GM23338 (cell line): ENCODE measurements at regions not wholly inside any gene's neighbourhood (a gene's known extent, or its start where the extent isn't known, plus 50 kb on each side); places are given as distances from the start of the nearest gene placed in this dataset.

ENCODE experiments used
- ATAC-seq: fragments of 200-7000 bp; cut with Tn5 transposase; 3 replicates; pipeline ENCODE4 v1.9.1; 2020
- DNase-seq: peaks from one replicate; pipeline ENCODE4 v3.0.0-alpha.2; 2015; ENCODE audit warnings: low spot score
- H2AFZ ChIP-seq: fragments of 200-600 bp; sonication (generic); 2 replicates; pipeline ENCODE4 v1.8.0; 2016; ENCODE audit warnings: antibody characterized with exemption, mild to moderate bottlenecking, moderate library complexity
- H3F3A ChIP-seq: fragments of 200-600 bp; sonication (generic); replicated peaks from 2 replicates; pipeline ENCODE4 v1.8.0; 2017; ENCODE audit warnings: antibody characterized with exemption, mixed run types, low read depth
- H3K27ac ChIP-seq: fragments of 200-600 bp; sonication (generic); 2 replicates; pipeline ENCODE4 v1.6.1; 2016; ENCODE audit warnings: low read depth
- H3K27me3 ChIP-seq: fragments of 200-600 bp; sonication (generic); 2 replicates; pipeline ENCODE4 v1.8.0; 2016; ENCODE audit warnings: mild to moderate bottlenecking, mixed run types, moderate library complexity; ENCODE audit not compliant: insufficient read depth
- H3K36me3 ChIP-seq: fragments of 200-600 bp; sonication (generic); 2 replicates; pipeline ENCODE4 v1.8.0; 2016; ENCODE audit warnings: mild to moderate bottlenecking; ENCODE audit not compliant: insufficient read depth
- H3K4me1 ChIP-seq: fragments of 200-600 bp; sonication (generic); 2 replicates; pipeline ENCODE4 v1.8.0; 2016; ENCODE audit warnings: mild to moderate bottlenecking, moderate library complexity; ENCODE audit not compliant: insufficient read depth
- H3K4me2 ChIP-seq: fragments of 200-600 bp; sonication (generic); 2 replicates; pipeline ENCODE4 v1.7.1; 2017; ENCODE audit warnings: mixed run types
- H3K4me3 ChIP-seq: fragments of 200-600 bp; sonication (generic); 2 replicates; pipeline ENCODE4 v1.6.1; 2016; ENCODE audit warnings: mixed run types
- H3K79me2 ChIP-seq: fragments of 200-600 bp; sonication (generic); replicated peaks from 2 replicates; pipeline ENCODE4 v1.8.0; 2017; ENCODE audit warnings: mild to moderate bottlenecking; ENCODE audit not compliant: insufficient read depth
- H3K9me2 ChIP-seq: fragments of 200-600 bp; sonication (generic); 2 replicates; pipeline ENCODE4 v1.8.0; 2017; ENCODE audit not compliant: insufficient read depth
- H4K20me1 ChIP-seq: fragments of 200-600 bp; sonication (generic); replicated peaks from 2 replicates; pipeline ENCODE4 v1.8.0; 2017; ENCODE audit warnings: mild to moderate bottlenecking; ENCODE audit not compliant: insufficient read depth
- H3K27ac Mint-ChIP-seq: 2 replicates; pipeline ENCODE4 v1.8.0; 2020; ENCODE audit warnings: inconsistent platforms, mild to moderate bottlenecking, moderate library complexity, mixed read lengths
- H3K27me3 Mint-ChIP-seq: 3 replicates; pipeline ENCODE4 v1.8.0; 2022; ENCODE audit warnings: low read depth, mild to moderate bottlenecking, moderate library complexity, mixed read lengths, inconsistent platforms; ENCODE audit not compliant: insufficient read depth, poor library complexity
- H3K36me3 Mint-ChIP-seq: 3 replicates; pipeline ENCODE4 v1.8.0; 2021; ENCODE audit warnings: low read depth, mild to moderate bottlenecking, inconsistent platforms, moderate library complexity, mixed read lengths
- H3K4me1 Mint-ChIP-seq: 3 replicates; pipeline ENCODE4 v1.8.0; 2020; ENCODE audit warnings: mild to moderate bottlenecking, inconsistent platforms, mixed read lengths
- H3K4me3 Mint-ChIP-seq: 3 replicates; pipeline ENCODE4 v1.8.0; 2021; ENCODE audit warnings: moderate library complexity, mild to moderate bottlenecking, inconsistent platforms, mixed read lengths
- H3K9me3 Mint-ChIP-seq: 3 replicates; pipeline ENCODE4 v1.8.0; 2020; ENCODE audit warnings: moderate library complexity, mild to moderate bottlenecking, inconsistent platforms, mixed read lengths
- CREB1 ChIP-seq: fragments of 250-450 bp; sonication (Bioruptor Pico); IDR thresholded peaks from 2 replicates; pipeline ENCODE4 v1.5.0; 2020; ENCODE audit warnings: low read depth, mild to moderate bottlenecking, moderate library complexity
- CTCF ChIP-seq, 2 experiments: fragments of 200-600 bp in 1 of 2; sonication (generic) in 1 of 2; conservative IDR thresholded peaks; 2 replicates each; pipeline versions ENCODE4 v1.5.1 to v1.6.1; 2016 to 2017; ENCODE audit warnings: antibody characterized with exemption in 2 of 2, low read depth in 2 of 2, mild to moderate bottlenecking in 2 of 2, moderate library complexity in 1 of 2
- EZH2 ChIP-seq: fragments of 200-600 bp; sonication (generic); IDR thresholded peaks from one replicate; pipeline ENCODE4 v1.8.0; 2017; ENCODE audit warnings: antibody characterized with exemption, mild to moderate bottlenecking, low read depth; ENCODE audit not compliant: unreplicated experiment
- EZH2phosphoT487 ChIP-seq: fragments of 200-600 bp; sonication (generic); IDR thresholded peaks from one replicate; pipeline ENCODE4 v1.8.1; 2018; ENCODE audit warnings: antibody characterized with exemption; ENCODE audit not compliant: unreplicated experiment
- JUNB ChIP-seq: IDR thresholded peaks from one replicate; pipeline ENCODE4 v1.6.1; 2016; ENCODE audit warnings: antibody characterized with exemption; ENCODE audit not compliant: unreplicated experiment
- NANOG ChIP-seq: IDR thresholded peaks from 2 replicates; pipeline ENCODE4 v1.6.1; 2016; ENCODE audit warnings: antibody characterized with exemption, borderline replicate concordance
- POLR2AphosphoS5 ChIP-seq: IDR thresholded peaks from 2 replicates; pipeline ENCODE4 v1.6.1; 2016; ENCODE audit warnings: antibody characterized with exemption, low read depth
- STAT1 ChIP-seq: IDR thresholded peaks from one replicate; pipeline ENCODE4 v1.6.1; 2016; ENCODE audit warnings: antibody characterized with exemption; ENCODE audit not compliant: unreplicated experiment
- ZNF114 ChIP-seq: fragments of 250-450 bp; sonication (Bioruptor Pico); IDR thresholded peaks from 2 replicates; pipeline ENCODE4 v1.5.0; 2020; ENCODE audit warnings: mild to moderate bottlenecking, moderate library complexity
- ZNF331 ChIP-seq: fragments of 250-450 bp; sonication (Bioruptor Pico); IDR thresholded peaks from 2 replicates; pipeline ENCODE4 v1.5.0; 2020; ENCODE audit warnings: low read depth, mild to moderate bottlenecking, moderate library complexity
- TF ChIP-seq, protein P1 (sequence below): IDR thresholded peaks from one replicate; pipeline ENCODE4 v1.6.1; 2018; ENCODE audit warnings: antibody characterized with exemption; ENCODE audit not compliant: unreplicated experiment
- TF ChIP-seq, protein P2 (sequence below): fragments of 250-450 bp; sonication (Bioruptor Pico); IDR thresholded peaks from 2 replicates; pipeline ENCODE4 v1.5.0; 2020; ENCODE audit warnings: mild to moderate bottlenecking, moderate library complexity
- TF ChIP-seq, protein P3 (sequence below): IDR thresholded peaks from 2 replicates; pipeline ENCODE4 v1.6.1; 2016; ENCODE audit warnings: antibody characterized with exemption

DNA sequence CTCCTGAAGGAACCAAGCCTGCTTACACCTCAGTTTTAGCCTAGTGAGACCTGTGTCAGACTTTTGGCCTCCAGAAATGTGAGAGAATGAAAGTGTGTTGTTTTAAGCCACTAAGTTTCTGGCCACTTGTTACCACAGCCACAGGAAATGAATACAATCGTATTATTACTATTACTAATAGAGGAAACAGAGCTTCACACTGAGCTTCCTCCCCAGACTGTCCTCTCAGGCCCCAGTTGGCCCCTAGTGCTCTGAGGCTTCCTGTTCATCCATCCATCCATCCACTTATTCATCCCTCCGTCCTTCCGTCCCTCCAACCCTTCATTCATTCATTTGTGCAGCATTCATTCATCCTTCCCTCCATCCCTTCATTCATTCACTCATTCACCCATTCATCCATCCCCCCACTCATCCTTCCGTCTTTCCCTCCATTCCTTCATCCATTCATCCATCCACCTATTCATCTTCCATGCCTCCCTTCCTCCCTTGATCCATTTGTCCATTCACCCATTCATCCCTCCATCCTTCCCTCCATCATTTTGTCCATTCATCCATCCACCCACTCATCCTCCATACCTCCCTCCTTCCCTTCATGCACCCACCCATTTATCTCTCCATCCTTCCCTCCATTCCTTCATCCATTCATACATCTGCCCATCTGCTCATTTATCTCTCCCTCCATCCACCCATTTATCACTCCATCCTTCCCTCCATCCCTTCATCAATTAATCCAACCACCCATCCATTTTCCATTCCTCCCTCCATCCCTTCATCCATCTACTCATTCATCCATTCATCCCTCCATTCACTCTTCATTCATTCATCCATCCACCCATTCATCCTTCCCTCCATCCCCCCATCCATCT is 95.0 kb downstream of the FOXL1 start:
- peaks cover 13% of the 10 kb centered on the region for H3K4me1 ChIP-seq
- H3K4me3 ChIP-seq: no peak overlapping the region
- H3K9me2 ChIP-seq: 0 out of 2 replicates have a peak, but pooled peaks cover 8% of the 10 kb centered on the region
- no peak overlapping the region for H3K4me2 ChIP-seq
- TF ChIP-seq JUNB (no peak), EZH2 (no peak), ZNF331 (no peak), POLR2AphosphoS5 (no peak), ZNF114 (CRISPR knock-in tag) (no peak), CTCF (conservative IDR thresholded peaks at IDR 0.05; ENCODE audit: low read depth in 2 of 2) (no peak), NANOG (no peak), STAT1 (no peak), CREB1 (CRISPR knock-in tag) (no peak), EZH2phosphoT487 (no peak)
- TF ChIP-seq, protein P1, sequence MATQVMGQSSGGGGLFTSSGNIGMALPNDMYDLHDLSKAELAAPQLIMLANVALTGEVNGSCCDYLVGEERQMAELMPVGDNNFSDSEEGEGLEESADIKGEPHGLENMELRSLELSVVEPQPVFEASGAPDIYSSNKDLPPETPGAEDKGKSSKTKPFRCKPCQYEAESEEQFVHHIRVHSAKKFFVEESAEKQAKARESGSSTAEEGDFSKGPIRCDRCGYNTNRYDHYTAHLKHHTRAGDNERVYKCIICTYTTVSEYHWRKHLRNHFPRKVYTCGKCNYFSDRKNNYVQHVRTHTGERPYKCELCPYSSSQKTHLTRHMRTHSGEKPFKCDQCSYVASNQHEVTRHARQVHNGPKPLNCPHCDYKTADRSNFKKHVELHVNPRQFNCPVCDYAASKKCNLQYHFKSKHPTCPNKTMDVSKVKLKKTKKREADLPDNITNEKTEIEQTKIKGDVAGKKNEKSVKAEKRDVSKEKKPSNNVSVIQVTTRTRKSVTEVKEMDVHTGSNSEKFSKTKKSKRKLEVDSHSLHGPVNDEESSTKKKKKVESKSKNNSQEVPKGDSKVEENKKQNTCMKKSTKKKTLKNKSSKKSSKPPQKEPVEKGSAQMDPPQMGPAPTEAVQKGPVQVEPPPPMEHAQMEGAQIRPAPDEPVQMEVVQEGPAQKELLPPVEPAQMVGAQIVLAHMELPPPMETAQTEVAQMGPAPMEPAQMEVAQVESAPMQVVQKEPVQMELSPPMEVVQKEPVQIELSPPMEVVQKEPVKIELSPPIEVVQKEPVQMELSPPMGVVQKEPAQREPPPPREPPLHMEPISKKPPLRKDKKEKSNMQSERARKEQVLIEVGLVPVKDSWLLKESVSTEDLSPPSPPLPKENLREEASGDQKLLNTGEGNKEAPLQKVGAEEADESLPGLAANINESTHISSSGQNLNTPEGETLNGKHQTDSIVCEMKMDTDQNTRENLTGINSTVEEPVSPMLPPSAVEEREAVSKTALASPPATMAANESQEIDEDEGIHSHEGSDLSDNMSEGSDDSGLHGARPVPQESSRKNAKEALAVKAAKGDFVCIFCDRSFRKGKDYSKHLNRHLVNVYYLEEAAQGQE: no peak
- TF ChIP-seq, protein P2, sequence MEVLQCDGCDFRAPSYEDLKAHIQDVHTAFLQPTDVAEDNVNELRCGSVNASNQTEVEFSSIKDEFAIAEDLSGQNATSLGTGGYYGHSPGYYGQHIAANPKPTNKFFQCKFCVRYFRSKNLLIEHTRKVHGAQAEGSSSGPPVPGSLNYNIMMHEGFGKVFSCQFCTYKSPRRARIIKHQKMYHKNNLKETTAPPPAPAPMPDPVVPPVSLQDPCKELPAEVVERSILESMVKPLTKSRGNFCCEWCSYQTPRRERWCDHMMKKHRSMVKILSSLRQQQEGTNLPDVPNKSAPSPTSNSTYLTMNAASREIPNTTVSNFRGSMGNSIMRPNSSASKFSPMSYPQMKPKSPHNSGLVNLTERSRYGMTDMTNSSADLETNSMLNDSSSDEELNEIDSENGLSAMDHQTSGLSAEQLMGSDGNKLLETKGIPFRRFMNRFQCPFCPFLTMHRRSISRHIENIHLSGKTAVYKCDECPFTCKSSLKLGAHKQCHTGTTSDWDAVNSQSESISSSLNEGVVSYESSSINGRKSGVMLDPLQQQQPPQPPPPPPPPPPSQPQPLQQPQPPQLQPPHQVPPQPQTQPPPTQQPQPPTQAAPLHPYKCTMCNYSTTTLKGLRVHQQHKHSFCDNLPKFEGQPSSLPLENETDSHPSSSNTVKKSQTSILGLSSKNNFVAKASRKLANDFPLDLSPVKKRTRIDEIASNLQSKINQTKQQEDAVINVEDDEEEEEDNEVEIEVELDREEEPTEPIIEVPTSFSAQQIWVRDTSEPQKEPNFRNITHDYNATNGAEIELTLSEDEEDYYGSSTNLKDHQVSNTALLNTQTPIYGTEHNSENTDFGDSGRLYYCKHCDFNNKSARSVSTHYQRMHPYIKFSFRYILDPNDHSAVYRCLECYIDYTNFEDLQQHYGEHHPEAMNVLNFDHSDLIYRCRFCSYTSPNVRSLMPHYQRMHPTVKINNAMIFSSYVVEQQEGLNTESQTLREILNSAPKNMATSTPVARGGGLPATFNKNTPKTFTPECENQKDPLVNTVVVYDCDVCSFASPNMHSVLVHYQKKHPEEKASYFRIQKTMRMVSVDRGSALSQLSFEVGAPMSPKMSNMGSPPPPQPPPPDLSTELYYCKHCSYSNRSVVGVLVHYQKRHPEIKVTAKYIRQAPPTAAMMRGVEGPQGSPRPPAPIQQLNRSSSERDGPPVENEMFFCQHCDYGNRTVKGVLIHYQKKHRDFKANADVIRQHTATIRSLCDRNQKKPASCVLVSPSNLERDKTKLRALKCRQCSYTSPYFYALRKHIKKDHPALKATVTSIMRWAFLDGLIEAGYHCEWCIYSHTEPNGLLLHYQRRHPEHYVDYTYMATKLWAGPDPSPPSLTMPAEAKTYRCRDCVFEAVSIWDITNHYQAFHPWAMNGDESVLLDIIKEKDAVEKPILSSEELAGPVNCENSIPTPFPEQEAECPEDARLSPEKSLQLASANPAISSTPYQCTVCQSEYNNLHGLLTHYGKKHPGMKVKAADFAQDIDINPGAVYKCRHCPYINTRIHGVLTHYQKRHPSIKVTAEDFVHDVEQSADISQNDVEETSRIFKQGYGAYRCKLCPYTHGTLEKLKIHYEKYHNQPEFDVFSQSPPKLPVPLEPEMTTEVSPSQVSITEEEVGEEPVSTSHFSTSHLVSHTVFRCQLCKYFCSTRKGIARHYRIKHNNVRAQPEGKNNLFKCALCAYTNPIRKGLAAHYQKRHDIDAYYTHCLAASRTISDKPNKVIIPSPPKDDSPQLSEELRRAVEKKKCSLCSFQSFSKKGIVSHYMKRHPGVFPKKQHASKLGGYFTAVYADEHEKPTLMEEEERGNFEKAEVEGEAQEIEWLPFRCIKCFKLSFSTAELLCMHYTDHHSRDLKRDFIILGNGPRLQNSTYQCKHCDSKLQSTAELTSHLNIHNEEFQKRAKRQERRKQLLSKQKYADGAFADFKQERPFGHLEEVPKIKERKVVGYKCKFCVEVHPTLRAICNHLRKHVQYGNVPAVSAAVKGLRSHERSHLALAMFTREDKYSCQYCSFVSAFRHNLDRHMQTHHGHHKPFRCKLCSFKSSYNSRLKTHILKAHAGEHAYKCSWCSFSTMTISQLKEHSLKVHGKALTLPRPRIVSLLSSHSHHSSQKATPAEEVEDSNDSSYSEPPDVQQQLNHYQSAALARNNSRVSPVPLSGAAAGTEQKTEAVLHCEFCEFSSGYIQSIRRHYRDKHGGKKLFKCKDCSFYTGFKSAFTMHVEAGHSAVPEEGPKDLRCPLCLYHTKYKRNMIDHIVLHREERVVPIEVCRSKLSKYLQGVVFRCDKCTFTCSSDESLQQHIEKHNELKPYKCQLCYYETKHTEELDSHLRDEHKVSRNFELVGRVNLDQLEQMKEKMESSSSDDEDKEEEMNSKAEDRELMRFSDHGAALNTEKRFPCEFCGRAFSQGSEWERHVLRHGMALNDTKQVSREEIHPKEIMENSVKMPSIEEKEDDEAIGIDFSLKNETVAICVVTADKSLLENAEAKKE (CRISPR knock-in tag): no peak
- TF ChIP-seq, protein P3, sequence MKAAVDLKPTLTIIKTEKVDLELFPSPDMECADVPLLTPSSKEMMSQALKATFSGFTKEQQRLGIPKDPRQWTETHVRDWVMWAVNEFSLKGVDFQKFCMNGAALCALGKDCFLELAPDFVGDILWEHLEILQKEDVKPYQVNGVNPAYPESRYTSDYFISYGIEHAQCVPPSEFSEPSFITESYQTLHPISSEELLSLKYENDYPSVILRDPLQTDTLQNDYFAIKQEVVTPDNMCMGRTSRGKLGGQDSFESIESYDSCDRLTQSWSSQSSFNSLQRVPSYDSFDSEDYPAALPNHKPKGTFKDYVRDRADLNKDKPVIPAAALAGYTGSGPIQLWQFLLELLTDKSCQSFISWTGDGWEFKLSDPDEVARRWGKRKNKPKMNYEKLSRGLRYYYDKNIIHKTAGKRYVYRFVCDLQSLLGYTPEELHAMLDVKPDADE: no peak
- H3K9me3 Mint-ChIP-seq: peaks cover 3% of the 10 kb centered on the region; the same call in 1 of the 3 replicates
- ATAC-seq: no peak
- no peak overlapping the region for H3K27ac ChIP-seq
- no peak overlapping the region for H3K4me3 Mint-ChIP-seq
- no peak overlapping the region for H3K27ac Mint-ChIP-seq
- H3K27me3 Mint-ChIP-seq: peaks cover 5% of the 10 kb centered on the region
- no peaks in the 10 kb centered on the region for H4K20me1 ChIP-seq
- DNase-seq: no peak
- H3K27me3 ChIP-seq: no peaks in the 10 kb centered on the region
- no peaks in the 10 kb centered on the region for H3F3A ChIP-seq
- no peaks in the 10 kb centered on the region for H3K36me3 Mint-ChIP-seq
- H3K79me2 ChIP-seq: no peaks in the 10 kb centered on the region
- no peaks in the 10 kb centered on the region for H3K36me3 ChIP-seq
- peaks cover 22% of the 10 kb centered on the region for H3K4me1 Mint-ChIP-seq
- H2AFZ ChIP-seq: no peak overlapping the region
